ENCODE measurements at regions not wholly inside any gene's neighbourhood (a gene's known extent, or its start where the extent isn't known, plus 50 kb on each side); places are given as distances from the start of the nearest gene placed in this dataset.

DNA sequence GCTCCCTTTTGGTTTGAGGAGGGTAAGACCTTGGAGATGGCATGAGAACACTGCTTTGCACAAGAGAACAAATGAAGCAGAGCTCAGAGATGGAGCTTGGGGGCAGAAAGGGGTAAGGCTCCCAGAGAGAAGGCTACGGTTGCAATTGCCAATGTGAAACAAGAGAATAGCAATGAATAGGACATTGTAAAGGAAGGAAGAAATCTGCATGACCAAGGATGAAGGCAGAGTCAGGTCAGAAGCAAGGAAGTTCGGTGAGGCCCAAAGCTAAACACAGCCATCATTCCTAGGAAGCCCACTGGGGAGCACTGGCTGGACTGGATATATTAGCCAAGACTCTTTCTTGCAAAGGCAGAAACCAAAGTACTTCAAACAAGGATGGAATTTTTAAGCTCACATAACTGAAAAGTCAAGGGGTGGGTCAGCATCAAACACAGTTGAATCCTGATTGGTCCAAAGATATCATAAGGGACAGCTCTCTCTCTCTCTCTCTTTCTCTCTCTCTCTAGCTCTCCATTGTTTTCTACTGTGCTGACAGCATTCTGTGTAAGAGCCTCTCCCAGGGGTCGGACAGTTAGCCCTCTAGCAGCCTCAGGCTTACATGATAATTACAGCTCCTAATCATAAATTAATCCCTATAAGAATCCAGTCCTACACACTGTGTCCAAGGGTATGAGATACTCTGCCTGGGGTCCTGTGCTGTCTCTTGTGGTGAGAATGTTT is 484.3 kb downstream of the SOX6 start:
- TF ChIP-seq POLR2A (IDR thresholded peaks at IDR 0.05) (no peak), EP300 (IDR thresholded peaks at IDR 0.05) (no peak)
